ENCODE measurements at regions not wholly inside any gene's neighbourhood (a gene's known extent, or its start where the extent isn't known, plus 50 kb on each side); places are given as distances from the start of the nearest gene placed in this dataset.
"Not testable (repeated sequence)": the region's sequence is repeated elsewhere in the genome, so short reads cannot be mapped to it uniquely, and the experiment has no call there.

GRCh38 chr1:4124631-4125145 lies 224.6 kb upstream of the C1orf174 start:
- no peak for DNase-seq (ENCODE audit: extremely low read depth in 1 of 11, low read depth in 9 of 11, low spot score in 4 of 11)

- DNase-seq (ENCODE audit: extremely low read depth in 1 of 11, low read depth in 9 of 11, low spot score in 4 of 11): no peak
Observed at GRCh38 chr1:4126251-4126650, 226.2 kb upstream of the C1orf174 start.

- no peak for DNase-seq (ENCODE audit: extremely low read depth in 1 of 11, low read depth in 9 of 11, low spot score in 4 of 11)
Observed at GRCh38 chr1:4126731-4127591, 226.9 kb upstream of the C1orf174 start.

GRCh38 chr1:4127592-4128140 lies 227.6 kb upstream of the C1orf174 start:
- DNase-seq (ENCODE audit: extremely low read depth in 1 of 11, low read depth in 9 of 11, low spot score in 4 of 11): no peak

GRCh38 chr1:4128616-4129015 lies 228.5 kb upstream of the C1orf174 start:
- no peak for DNase-seq (ENCODE audit: extremely low read depth in 1 of 11, low read depth in 9 of 11, low spot score in 4 of 11)

GRCh38 chr1:4129693-4130092 lies 229.6 kb upstream of the C1orf174 start:
- DNase-seq (ENCODE audit: extremely low read depth in 1 of 11, low read depth in 9 of 11, low spot score in 4 of 11): no peak

- no peak for DNase-seq (ENCODE audit: extremely low read depth in 1 of 11, low read depth in 9 of 11, low spot score in 4 of 11)
Observed at GRCh38 chr1:4130096-4130495, 230.0 kb upstream of the C1orf174 start.

GRCh38 chr1:4131734-4132133 lies 231.7 kb upstream of the C1orf174 start:
- no peak for DNase-seq (ENCODE audit: extremely low read depth in 1 of 11, low read depth in 9 of 11, low spot score in 4 of 11)

- DNase-seq (ENCODE audit: extremely low read depth in 1 of 11, low read depth in 9 of 11, low spot score in 4 of 11): no peak
Observed at GRCh38 chr1:4132352-4133296, 232.6 kb upstream of the C1orf174 start.

- DNase-seq (ENCODE audit: extremely low read depth in 1 of 11, low read depth in 9 of 11, low spot score in 4 of 11): no peak
Observed at GRCh38 chr1:4133297-4133938, 233.3 kb upstream of the C1orf174 start.

- no peak for DNase-seq (ENCODE audit: extremely low read depth in 1 of 11, low read depth in 9 of 11, low spot score in 4 of 11)
Observed at GRCh38 chr1:4133939-4134321, 233.9 kb upstream of the C1orf174 start.

- not testable (repeated sequence) for DNase-seq (ENCODE audit: extremely low read depth in 1 of 11, low read depth in 9 of 11, low spot score in 4 of 11)
Observed at GRCh38 chr1:4135853-4136252, 235.8 kb upstream of the C1orf174 start.

- DNase-seq (ENCODE audit: extremely low read depth in 1 of 11, low read depth in 9 of 11, low spot score in 4 of 11): no peak
Observed at GRCh38 chr1:4137621-4138415, 237.7 kb upstream of the C1orf174 start.

- no peak for DNase-seq (ENCODE audit: extremely low read depth in 1 of 11, low read depth in 9 of 11, low spot score in 4 of 11)
Observed at GRCh38 chr1:4139646-4140045, 239.6 kb upstream of the C1orf174 start.

- DNase-seq (ENCODE audit: extremely low read depth in 1 of 11, low read depth in 9 of 11, low spot score in 4 of 11): no peak
Observed at GRCh38 chr1:4140241-4140640, 240.2 kb upstream of the C1orf174 start.

- no peak for DNase-seq (ENCODE audit: extremely low read depth in 1 of 11, low read depth in 9 of 11, low spot score in 4 of 11)
Observed at GRCh38 chr1:4140821-4141220, 240.7 kb upstream of the C1orf174 start.

GRCh38 chr1:4144349-4144971 lies 244.4 kb upstream of the C1orf174 start:
- DNase-seq (ENCODE audit: extremely low read depth in 1 of 11, low read depth in 9 of 11, low spot score in 4 of 11): no peak

GRCh38 chr1:4146101-4146500 lies 246.0 kb upstream of the C1orf174 start:
- DNase-seq (ENCODE audit: extremely low read depth in 1 of 11, low read depth in 9 of 11, low spot score in 4 of 11): no peak
